ENCODE measurements at regions not wholly inside any gene's neighbourhood (a gene's known extent, or its start where the extent isn't known, plus 50 kb on each side); places are given as distances from the start of the nearest gene placed in this dataset.
"Not testable (repeated sequence)": the region's sequence is repeated elsewhere in the genome, so short reads cannot be mapped to it uniquely, and the experiment has no call there.

- no peak for DNase-seq (ENCODE audit: low spot score)
These were observed 147.6 kb upstream of the BARHL2 start for GRCh38 chr1:90864681-90865080.

GRCh38 chr1:90862782-90863181 lies 145.7 kb upstream of the BARHL2 start:
- DNase-seq (ENCODE audit: low spot score): no peak

DNA sequence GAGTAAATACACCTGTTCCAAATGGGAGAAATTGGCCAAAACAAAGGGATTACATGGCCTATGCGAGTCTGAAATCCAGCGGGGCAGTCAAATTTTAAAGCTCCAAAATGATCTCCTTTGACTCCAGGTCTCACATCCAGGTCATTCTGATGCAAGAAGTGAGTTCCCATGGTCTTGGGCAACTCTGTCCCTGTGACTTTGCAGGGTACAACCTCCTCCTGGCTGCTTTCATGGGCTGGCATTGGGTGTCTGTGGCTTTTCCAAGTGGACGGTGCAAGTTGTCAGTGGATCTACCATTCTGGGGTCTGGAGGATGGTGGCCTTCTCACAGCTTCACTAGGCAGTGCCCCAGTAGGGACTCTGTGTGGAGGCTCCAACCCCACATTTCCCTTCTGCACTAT lies 144.3 kb upstream of the BARHL2 start:
- DNase-seq (ENCODE audit: low spot score): not testable (repeated sequence)

DNA sequence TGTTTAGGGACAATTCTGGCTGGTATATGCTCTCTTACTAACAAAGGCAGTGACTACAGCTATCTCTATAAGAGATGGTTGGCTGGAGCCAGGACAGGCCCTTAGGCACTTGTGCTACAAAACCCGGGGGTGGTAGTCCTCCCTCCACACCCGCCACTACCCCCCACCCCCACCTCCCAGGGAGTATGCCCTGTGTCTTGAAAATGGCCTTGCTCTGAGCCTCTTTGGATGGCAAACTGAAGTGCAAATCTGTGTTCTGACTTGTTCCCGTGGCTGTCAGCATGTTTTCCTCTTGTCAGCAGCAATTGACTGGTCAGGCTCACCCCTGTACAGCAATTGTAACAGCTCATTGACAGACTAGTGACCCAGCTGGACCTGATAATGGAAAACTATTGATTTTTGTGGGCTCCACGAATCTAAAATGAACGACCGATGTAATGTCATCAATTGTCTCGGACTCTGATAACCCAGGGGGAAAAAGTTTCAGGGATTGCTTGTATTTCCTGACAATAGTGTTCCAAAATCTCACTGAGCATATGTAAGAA lies 139.4 kb upstream of the BARHL2 start:
- DNase-seq (ENCODE audit: low spot score): no peak

- no peak for DNase-seq (ENCODE audit: low spot score)
These were observed 137.4 kb upstream of the BARHL2 start for GRCh38 chr1:90854397-90854924.

DNA sequence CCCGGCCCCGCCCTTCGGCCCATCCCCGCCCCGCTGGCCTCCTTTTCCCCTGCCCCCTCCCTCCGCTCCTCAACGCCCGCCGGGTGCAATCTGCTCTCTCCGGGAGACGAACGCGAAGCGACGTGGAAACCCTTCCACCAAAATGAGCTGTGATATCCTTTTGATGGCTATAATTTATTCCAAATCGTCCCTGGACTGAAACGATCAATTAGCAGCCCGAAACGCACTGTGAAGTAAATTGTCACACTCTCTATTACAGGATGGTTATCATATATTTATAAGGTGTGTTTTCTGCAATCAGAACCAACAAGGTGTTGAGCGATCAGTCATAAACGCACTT lies 134.6 kb upstream of the BARHL2 start:
- no peak for DNase-seq (ENCODE audit: low spot score)

DNA sequence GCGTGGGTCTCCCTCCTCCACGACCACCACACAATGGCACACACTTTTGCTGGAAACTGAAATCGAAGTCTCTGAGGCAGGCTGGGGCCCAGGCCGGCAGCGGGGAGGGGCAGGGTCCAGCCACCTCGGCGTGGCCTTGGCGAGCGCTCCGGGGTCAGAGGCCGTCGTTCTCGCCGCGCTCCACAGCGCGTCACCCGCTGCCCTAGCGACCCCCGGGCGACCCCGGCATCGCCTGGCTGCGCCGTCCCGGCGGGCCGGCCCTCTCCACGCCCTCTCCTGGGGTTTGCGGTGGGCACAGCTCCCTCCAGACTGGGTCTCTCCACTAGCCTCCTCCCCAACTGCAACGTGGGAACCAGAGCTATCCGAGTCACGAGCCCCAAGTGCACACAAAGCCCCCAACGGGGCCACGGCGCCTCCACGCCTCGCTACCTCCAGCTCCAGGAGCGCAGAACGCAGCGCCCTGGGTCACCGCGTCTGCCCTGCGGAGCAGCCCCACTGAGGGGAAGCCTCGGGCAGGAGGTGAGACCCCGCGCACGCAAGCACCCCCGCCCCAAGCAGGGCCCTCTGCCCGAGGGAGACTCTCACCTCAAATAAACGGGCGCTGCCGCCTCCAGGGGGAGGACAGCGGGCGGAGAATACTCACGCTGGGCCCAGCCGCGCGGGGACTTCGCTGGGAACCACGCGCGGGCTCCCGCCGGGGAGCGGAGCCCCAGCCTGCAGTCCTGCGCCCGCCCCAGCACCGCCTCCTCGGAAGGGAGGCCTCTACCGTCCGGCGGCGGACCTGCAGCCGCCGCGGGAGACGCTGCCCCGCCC lies 134.0 kb upstream of the BARHL2 start:
- DNase-seq (ENCODE audit: low spot score): peak; percentile 51

DNA sequence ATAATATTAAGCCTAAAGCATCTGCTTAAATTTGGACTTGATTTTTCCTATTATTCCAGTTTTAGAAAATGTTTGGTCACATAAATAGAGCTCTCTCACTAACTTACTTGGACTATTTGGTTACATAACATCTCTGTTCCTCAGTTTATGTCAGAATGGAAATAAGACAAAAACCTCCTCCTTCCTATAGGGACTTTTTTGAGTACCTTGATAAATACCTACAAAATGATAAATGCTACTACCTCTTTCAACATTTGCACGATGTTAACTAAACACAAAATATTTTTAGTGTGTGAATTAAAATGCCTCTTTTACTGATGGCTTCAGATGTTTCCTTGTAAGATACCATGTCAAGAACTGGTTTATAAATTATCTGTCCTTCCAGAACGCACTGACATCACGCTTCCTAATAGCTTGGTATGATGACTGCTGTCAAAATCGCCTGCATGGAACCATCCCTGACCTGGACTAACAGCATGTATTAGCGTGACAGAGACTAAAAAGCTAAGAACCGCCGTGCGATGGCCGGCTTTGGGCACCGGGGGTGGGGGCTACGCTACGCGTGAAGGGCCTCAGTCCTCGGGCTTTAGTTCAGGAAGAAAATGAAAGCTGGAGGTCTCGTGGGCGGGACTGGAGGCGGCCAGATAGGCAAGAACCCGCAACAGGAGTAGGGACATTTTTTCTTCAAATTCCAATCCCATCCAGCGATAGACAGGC lies 133.2 kb upstream of the BARHL2 start:
- DNase-seq (ENCODE audit: low spot score): no peak

DNA sequence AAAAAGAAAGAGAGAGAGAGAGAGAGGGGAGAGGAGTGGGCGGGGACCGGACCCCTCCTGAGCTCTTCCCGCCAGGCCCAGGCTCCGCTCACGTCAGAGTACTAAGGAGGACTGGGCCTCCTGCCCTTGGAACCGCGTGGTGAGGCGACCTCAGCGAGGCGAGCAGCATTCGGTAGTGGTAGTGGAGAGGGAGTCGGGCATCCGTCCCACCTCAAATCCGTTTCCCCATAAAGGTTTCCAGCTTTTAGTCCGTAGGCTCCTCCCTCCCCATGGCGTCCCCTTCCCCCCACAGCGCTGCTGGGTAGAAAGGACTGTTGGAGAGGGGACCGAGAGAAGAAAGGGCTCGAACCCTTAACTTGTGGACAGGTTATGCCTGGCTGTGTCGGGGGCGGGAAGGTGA lies 124.4 kb upstream of the BARHL2 start:
- DNase-seq (ENCODE audit: low spot score): no peak

DNA sequence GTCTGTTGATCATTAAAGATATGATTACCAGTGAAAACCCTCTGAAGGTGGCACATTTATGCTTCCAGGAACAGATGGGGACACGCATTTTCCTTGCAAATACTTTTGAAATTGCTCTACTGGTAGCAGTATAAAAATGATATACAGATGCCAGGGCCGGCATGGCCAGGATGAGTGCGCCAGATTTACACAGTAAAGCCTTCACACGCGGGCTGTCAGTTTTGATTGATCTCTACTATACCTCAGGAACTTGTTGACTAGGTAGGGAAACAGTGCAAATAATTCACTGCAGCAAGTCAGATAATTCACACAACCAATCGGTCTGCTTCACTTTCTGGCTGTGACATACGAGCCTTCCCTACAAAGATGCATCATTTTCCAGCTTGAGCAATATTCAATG lies 123.2 kb upstream of the BARHL2 start:
- DNase-seq (ENCODE audit: low spot score): no peak

GRCh38 chr1:90839323-90839722 lies 122.2 kb upstream of the BARHL2 start:
- no peak for DNase-seq (ENCODE audit: low spot score)

DNA sequence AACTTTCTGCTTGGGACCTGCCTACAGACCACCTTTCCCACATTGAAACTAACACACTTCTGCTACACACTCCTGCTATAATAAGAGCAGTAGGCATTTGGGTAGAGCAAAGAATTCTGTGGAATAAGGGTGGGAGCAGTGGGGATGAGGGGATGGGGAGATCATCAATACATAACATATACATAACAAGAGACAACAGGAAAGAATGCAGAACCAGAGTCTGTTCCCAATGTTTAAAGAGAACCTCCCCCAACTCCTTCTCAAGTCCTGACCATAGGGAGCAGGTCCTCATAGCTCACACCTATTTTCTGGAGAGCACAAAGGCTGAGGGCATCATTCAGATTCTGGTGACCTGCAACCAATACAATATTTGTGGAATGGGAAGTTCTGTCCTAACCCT lies 121.6 kb upstream of the BARHL2 start:
- DNase-seq (ENCODE audit: low spot score): no peak

DNA sequence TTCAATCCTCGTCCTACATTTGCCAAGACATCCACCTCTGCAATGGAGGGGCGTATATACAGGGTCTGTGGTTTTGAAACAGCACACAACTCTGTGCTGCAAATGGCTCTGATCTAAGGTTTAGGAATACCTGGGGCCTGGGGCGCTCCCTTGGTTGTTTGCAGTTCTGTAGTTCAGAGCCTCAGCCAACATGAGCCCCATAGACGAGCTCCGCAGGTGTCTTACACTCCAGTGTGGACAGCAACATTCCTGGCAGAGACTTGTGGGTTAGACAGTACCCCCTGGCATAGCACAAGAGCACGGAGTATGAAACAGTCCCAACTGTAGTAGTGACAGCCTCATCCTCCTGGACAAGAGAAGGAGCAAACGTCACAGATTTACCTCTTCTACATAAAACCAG lies 120.3 kb upstream of the BARHL2 start:
- DNase-seq (ENCODE audit: low spot score): no peak

DNA sequence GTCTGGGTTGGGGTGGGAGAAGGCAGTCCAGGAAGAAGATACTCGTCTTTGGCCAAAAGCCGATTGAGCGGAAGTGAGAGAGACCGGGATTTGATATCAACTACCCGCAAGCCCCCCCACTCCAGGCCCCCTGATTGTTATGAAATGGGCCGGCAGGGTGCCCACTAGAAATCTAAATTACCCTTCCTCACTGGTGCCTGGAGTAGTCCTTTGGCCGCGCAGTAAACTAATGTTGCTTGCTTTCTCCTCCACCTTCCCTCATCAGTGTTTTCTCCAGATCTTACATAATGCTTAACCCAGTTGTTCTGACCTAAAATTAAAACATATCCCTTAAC lies 119.2 kb upstream of the BARHL2 start:
- DNase-seq (ENCODE audit: low spot score): no peak

DNA sequence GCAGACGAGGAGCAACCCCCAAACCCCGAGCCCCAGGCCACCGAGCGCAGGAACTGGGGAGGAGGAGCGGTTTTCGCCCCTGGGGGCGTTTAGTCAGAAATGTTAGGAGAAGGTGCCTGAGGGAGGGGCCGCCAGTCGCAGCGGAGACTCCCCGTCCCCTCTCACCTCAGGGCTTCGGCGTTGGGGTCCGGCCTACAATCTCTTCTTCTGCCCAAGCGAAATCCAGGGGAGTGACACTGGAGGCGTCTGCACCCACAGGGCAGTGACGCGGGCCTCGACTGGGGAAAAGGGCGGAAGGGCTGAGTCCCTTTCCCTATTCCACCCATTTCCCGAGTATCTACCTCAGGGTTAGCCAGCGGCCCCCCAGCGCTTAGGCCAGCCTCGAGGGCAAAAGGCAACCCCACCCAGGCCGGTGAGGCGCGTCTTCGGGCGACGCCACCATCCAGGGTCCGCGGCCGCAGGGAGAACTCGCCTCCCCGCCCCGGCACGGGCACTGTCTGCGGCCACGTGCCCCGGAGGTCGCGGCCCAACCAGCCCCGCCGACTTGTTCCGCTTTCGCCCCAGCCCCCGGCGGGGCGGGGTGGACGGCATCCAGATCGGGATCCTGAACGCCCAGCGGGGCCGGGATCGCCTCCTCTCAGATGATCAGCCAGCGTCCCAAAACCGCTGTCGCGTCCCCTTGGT lies 118.7 kb upstream of the BARHL2 start:
- no peak for DNase-seq (ENCODE audit: low spot score)

GRCh38 chr1:90834886-90835660 lies 118.0 kb upstream of the BARHL2 start:
- DNase-seq (ENCODE audit: low spot score): no peak

- no peak for DNase-seq (ENCODE audit: low spot score)
These were observed 117.3 kb upstream of the BARHL2 start for GRCh38 chr1:90834354-90834885.

GRCh38 chr1:90833466-90834110 lies 116.5 kb upstream of the BARHL2 start:
- DNase-seq (ENCODE audit: low spot score): no peak

- no peak for DNase-seq (ENCODE audit: low spot score)
These were observed 114.8 kb upstream of the BARHL2 start for GRCh38 chr1:90831910-90832309.

GRCh38 chr1:90826834-90827233 lies 109.7 kb upstream of the BARHL2 start:
- no peak for DNase-seq (ENCODE audit: low spot score)

- DNase-seq (ENCODE audit: low spot score): no peak
These were observed 108.9 kb upstream of the BARHL2 start for GRCh38 chr1:90826024-90826423.
